Stimulated activated CD4-positive, alpha-beta T cell treated with anti-CD3 and anti-CD28 coated beads, TNF-alpha, amount 100 ng/mL, for 48 hours (primary cell): ENCODE measurements at regions not wholly inside any gene's neighbourhood (a gene's known extent, or its start where the extent isn't known, plus 50 kb on each side); places are given as distances from the start of the nearest gene placed in this dataset.
"Not testable (repeated sequence)": the region's sequence is repeated elsewhere in the genome, so short reads cannot be mapped to it uniquely, and the experiment has no call there.

Experiments used
- DNase-seq, 3 donors: peaks; one replicate each; pipeline ENCODE4 v3.0.0-alpha.2; 2020; ENCODE audit warnings: low read depth in 3 of 3

DNA sequence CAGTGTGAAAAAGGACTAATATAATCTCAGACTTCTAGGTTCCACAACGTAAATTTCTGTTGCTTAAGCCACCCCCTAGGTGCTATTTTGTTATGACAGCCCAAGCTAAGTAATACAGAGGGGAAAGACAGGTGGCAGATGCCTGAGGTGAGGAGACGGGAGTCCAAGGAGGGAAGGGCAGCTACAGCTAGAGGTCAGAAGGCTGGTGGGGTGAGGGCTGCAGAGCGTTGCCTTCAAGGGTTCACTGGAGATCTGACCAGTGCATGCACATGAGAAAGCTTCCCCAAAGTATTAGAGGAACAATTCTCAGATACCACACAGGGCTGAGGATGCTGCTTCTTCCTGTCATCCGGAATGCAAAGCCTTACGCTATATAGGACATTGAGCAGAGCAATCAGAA lies 104.7 kb upstream of the IRX4 start:
- no peak for DNase-seq

DNA sequence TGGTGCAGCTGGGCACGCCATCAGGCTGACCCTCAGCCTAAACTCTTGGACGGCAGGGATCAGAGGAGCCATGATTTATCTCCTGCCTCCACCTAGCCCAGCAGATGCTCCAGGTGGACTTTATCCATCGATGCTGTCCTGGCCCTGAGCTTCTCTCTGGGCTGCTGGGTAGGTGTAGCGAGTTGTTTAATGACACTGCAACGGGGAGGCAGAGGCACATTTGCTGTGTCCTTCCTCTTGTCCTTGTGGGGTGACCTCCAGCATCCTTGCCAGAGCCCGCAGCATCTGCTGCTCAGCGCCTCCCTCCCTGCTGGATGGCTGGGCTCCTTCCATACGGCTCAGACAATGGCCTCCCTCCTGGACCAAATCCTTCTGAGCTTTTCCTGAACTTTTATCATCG lies 103.1 kb upstream of the IRX4 start:
- no peak for DNase-seq

- no peak for DNase-seq
Observed at GRCh38 chr5:1983919-1984695, 101.4 kb upstream of the IRX4 start.

- DNase-seq: no peak
Observed at GRCh38 chr5:1983401-1983800, 100.7 kb upstream of the IRX4 start.

DNA sequence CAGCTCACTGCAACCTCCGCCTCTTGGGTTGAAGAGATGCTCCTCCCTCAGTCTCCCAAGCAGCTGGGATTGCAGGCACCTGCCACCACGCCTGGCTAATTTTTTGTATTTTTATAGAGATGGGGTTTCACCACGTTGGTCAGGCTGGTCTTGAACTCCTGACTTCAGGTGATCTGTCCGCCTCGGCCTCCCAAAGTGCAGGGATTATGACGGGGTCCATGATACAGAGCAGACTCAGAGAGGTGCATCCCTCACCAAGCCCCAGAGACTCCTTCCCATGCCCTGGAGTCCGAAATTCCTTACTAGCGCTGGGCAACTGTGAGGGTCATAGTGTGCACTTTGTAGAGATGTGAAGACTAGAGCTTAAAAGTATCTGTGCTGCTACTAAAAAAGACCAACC lies 99.8 kb upstream of the IRX4 start:
- DNase-seq: not testable (repeated sequence)

DNA sequence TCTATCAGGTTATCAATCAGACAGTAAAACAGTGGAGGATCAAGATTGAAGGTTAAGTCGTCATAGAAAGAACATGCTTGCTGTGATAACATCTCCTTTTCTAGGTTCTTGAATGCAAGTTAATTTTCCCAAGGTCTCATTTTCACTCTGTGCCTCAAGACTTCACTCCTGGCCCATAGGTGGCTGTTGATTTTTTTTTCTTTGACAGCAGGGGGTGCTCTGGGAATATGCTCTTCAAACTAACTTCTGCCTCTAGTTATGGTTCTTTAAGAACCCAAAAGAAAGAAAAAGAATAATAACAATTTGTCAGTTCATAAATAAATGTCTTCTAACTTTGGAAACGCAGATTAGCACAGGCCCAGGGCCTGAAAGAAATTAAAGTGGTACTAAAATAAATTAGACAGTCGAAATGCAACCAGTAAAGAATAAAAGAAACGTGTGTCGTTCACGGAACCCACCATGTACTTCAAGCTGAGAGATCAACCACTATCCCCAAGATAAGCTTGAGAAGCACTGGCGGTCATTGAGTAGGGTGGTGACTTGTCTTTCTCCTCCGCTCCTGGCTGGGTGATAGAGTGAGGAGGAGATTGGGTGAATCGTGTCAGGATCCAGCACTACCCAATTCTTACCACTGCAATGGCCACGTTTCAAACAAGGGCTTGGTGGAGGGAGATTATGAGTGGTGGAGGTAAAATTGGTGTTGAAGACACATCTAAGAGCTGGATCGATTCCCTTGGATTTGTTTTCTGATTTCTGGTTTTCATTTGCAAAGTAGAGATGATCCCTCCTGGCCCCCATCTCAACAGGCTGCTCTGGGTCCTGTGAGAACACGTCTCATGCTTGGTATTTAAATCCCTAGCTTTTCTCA lies 93.4 kb upstream of the IRX4 start:
- DNase-seq: no peak

- DNase-seq: no peak
Observed at GRCh38 chr5:1975406-1975715, 92.6 kb upstream of the IRX4 start.

DNA sequence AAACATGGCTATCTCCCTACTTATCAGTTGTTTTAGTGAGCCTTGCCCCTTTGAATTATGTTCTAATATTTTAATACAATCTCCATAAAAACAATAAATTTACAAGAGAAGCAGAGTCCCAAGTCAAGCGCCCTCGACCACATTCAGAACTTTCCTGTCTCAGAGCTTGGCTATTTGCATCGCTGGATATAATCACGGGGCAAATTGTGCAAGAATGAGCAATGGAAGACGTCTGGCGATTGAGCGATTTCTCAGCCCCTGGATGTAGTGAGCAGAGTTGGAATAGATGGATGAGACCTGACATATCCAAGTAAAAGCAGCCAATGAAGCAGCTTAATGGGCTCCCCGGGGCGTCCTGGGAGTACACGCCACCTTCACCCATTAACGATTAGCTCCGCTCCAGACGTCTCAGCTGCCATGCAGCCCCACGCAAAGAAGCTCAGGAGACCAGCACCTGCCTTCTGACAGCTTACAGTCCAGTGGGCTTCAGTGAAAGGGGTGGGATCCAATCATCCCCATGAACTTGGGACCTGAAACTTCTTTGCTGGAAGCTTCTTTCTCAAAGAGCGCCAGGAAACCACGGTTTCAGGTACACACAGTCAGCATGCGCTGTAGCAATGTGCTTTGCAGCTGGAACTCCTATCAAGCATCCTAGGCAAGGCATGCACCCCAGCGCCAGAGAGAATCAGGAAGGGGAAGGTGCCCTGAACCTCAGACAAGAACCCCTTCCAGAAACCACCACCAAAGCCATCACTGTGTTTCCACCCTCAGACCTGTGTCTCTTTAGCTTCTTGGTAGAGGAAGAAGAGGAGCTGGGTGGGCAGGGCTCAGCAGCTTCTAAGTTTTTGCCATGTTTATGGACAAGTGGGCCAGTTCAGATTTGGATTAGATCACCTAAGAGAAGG lies 92.0 kb upstream of the IRX4 start:
- no peak for DNase-seq

DNA sequence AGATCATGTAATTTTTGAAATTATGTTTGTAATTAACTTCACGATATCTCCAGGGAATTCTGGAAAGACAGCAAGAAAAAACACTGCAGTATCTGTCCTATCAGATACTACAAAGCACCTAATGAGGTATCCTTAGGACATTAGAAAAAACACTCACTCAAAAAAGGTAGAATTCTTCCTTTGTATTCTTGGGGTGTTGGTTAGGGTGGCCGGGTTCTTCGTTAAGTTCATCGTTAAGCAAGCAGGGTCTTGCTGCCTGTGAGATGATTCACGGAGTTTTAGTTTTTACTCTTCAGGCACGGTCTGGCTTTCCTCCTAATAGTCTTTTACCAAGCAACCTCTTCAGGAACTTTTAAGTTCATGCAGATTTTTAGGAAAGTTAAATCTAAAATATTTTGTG lies 91.4 kb upstream of the IRX4 start:
- DNase-seq: no peak

- DNase-seq: no peak
Observed at GRCh38 chr5:1973391-1974013, 90.8 kb upstream of the IRX4 start.

- no peak for DNase-seq
Observed at GRCh38 chr5:1971944-1972343, 89.2 kb upstream of the IRX4 start.

DNA sequence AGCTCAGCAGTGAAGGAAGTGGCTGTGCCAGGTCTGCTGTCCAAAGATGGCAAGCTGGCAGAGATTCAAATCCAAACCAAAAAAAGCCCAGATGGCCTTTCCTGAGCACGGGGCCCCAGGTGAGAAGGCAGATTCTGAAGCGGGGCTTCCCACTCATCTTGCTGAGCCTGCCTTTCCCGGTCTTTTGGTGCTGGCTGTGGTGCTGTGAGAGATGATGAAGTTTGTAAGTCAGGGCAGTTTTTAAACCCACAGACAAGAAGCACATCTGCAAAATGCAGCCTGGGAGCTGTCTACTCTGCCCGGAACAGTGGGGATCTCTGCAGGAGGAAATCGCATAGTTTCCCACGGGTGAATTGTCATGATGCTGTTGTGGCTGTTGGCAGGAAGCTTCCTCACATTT lies 85.0 kb upstream of the IRX4 start:
- DNase-seq: no peak

DNA sequence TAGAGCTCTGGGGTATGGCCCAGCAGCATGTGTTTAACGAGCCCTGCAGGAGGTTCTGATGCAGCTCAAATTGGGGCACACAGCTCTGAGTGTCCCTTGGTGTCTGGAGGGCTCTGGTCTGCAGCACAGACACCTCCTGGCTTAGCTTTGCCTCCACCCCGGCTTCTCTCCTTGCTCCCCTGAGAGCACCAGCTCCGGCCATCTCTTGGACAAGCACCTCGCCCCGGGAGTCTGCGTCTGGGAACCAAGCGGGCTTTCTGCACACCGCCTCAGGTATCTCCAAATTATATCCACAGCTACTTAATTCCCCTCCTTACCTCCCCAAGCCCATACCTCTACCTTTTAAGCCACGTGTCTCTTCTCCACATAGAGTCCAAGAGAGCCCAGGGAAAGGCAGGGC lies 83.7 kb upstream of the IRX4 start:
- DNase-seq: no peak

GRCh38 chr5:1965925-1966324 lies 83.2 kb upstream of the IRX4 start:
- DNase-seq: no peak

GRCh38 chr5:1963941-1964451 lies 81.3 kb upstream of the IRX4 start:
- no peak for DNase-seq

DNA sequence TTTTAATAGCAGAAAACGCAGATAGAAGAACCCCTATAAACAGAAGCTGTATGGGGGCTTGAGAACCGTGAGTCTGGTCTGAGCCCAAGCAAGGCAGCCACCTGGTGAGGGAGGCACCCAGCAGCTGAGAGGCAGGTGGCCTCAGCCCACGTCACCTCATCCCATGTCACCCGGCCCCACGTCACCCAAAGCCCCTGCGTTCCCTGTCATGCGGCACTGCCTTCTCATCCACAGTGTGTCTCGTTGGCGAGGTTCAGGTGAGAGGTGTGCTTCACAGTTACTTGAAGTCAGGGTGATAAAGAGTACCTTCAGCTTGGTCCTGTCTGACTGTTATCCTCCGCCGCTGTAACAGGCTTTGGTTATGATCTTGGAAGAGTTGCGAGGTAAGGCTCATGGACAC lies 80.6 kb upstream of the IRX4 start:
- no peak for DNase-seq

- DNase-seq: no peak
Observed at GRCh38 chr5:1962619-1963355, 80.1 kb upstream of the IRX4 start.

DNA sequence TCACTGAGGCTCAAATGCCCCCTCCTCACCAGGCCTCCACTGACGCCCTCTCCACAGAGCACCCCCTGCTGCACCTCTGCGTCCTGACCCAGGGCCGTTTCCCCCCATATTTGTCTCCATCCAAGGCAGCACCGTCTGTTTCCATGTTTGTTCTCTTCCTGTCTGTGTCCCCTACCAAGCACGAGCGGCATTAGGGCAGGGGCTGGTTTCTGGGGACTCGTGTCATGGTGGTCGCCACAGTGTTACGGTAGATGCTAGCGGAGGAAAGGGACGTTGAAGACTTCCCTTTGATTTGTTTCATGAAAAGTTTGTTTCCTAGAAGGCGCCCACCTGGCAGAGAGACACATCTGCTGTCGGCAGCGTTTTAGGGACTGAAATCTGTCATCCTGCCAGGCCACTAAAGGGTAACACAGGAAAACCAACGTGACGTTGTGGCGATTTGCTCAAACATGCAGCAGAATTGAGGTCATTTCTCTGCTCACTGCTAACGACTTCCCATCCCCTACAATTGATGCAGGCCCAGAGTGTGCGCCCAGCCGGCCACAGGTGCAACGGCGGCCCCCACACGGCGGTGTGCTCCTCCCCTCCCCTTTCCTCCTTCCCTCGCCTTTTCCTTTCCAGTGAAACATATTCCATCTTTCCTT lies 79.3 kb upstream of the IRX4 start:
- DNase-seq: no peak

DNA sequence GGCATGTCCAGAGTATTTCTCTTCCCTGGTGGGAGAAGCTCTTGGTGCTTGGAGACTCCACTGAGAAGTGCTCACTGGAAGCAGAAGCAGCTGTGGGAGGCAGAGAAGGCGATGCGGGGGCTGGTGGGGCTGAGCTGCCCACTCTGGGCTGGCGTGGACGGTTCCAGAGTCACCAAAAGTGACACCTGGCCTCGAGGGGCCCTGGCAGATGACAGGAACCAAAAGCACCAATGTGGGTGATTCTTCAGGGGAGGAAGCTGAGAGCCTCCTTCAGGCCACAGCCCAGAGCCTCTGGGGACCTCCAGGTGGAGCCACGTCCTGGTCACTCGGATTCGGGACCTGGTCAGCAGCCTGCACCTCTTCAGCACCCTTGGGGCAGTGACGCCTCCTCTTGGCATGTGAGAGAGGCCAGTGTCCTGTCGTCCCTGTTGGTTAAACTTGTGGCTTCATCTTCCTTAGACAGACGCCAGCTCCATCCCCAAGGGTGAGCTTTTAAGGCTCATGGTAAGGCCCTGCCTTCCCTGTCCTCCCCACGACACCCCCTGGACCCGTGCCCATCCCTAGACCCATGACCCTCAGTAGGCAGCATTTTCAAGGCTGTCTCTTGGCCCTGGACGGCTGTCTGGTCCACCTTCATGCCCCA lies 78.7 kb upstream of the IRX4 start:
- no peak for DNase-seq
